HG03457 (cell line): ENCODE measurements at regions not wholly inside any gene's neighbourhood (a gene's known extent, or its start where the extent isn't known, plus 50 kb on each side); places are given as distances from the start of the nearest gene placed in this dataset.

Source experiments
- ATAC-seq: cut with Tn5 transposase; IDR thresholded peaks from one replicate; pipeline ENCODE4 v1.9.1; 2021; ENCODE audit warnings: moderate number of reproducible peaks; ENCODE audit not compliant: unreplicated experiment

- ATAC-seq: no peak
These were observed 452.2 kb upstream of the SORCS1 start for GRCh38 chr10:107616463-107617410.

GRCh38 chr10:107616031-107616430 lies 451.5 kb upstream of the SORCS1 start:
- no peak for ATAC-seq

GRCh38 chr10:107614939-107615685 lies 450.6 kb upstream of the SORCS1 start:
- ATAC-seq: no peak

- ATAC-seq: no peak
These were observed 446.6 kb upstream of the SORCS1 start for GRCh38 chr10:107611115-107611514.

- no peak for ATAC-seq
These were observed 424.6 kb upstream of the SORCS1 start for GRCh38 chr10:107589081-107589480.

GRCh38 chr10:107585630-107586029 lies 421.1 kb upstream of the SORCS1 start:
- no peak for ATAC-seq

GRCh38 chr10:107583974-107584373 lies 419.5 kb upstream of the SORCS1 start:
- ATAC-seq: no peak

GRCh38 chr10:107579970-107580369 lies 415.5 kb upstream of the SORCS1 start:
- ATAC-seq: no peak

- no peak for ATAC-seq
These were observed 412.7 kb upstream of the SORCS1 start for GRCh38 chr10:107577221-107577620.

- no peak for ATAC-seq
These were observed 412.2 kb upstream of the SORCS1 start for GRCh38 chr10:107576746-107577145.

GRCh38 chr10:107565014-107565413 lies 400.5 kb upstream of the SORCS1 start:
- ATAC-seq: no peak

GRCh38 chr10:107561136-107561650 lies 396.7 kb upstream of the SORCS1 start:
- ATAC-seq: no peak

GRCh38 chr10:107557916-107558315 lies 393.4 kb upstream of the SORCS1 start:
- ATAC-seq: no peak

- no peak for ATAC-seq
These were observed 389.8 kb upstream of the SORCS1 start for GRCh38 chr10:107554333-107554732.

- no peak for ATAC-seq
These were observed 389.0 kb upstream of the SORCS1 start for GRCh38 chr10:107553470-107553869.

- ATAC-seq: no peak
These were observed 388.5 kb upstream of the SORCS1 start for GRCh38 chr10:107552963-107553362.

GRCh38 chr10:107548301-107548700 lies 383.8 kb upstream of the SORCS1 start:
- ATAC-seq: no peak

GRCh38 chr10:107546986-107547385 lies 382.5 kb upstream of the SORCS1 start:
- ATAC-seq: no peak

- no peak for ATAC-seq
These were observed 381.8 kb upstream of the SORCS1 start for GRCh38 chr10:107546284-107546683.

GRCh38 chr10:107545717-107546116 lies 381.2 kb upstream of the SORCS1 start:
- ATAC-seq: no peak

GRCh38 chr10:107544706-107545520 lies 380.4 kb upstream of the SORCS1 start:
- ATAC-seq: no peak
